Daoy (cell line): ENCODE measurements at regions not wholly inside any gene's neighbourhood (a gene's known extent, or its start where the extent isn't known, plus 50 kb on each side); places are given as distances from the start of the nearest gene placed in this dataset.

ENCODE experiments used
- DNase-seq: peaks from one replicate; pipeline ENCODE4 v3.0.0-alpha.2; 2015; ENCODE audit warnings: low read depth

GRCh38 chrY:26408671-26409328 lies 786.9 kb downstream of the CDY1 start:
- peak; percentile 61 for DNase-seq

DNA sequence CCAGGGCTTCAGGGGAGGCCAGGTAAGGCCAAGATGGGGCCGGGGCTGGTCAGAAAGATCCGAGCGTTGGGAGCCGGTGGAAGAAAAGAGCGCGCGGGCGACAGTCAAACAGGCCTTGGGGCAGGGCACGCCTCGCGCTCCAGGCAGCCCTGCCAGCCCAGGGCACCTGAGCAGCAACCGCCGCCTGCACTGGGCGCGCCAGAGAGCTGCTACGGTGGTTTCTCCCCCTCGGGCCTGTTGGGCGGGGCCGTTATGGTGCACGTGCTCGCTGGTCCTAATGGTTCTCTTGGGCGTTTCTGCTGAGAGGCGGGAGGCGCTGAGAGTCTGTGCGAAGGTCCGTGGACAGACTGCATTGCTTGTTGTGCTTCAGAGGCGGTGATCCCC lies 787.4 kb downstream of the CDY1 start:
- DNase-seq = peak; percentile 32
